ENCODE measurements at regions not wholly inside any gene's neighbourhood (a gene's known extent, or its start where the extent isn't known, plus 50 kb on each side); places are given as distances from the start of the nearest gene placed in this dataset.
"Not testable (repeated sequence)": the region's sequence is repeated elsewhere in the genome, so short reads cannot be mapped to it uniquely, and the experiment has no call there.

DNA sequence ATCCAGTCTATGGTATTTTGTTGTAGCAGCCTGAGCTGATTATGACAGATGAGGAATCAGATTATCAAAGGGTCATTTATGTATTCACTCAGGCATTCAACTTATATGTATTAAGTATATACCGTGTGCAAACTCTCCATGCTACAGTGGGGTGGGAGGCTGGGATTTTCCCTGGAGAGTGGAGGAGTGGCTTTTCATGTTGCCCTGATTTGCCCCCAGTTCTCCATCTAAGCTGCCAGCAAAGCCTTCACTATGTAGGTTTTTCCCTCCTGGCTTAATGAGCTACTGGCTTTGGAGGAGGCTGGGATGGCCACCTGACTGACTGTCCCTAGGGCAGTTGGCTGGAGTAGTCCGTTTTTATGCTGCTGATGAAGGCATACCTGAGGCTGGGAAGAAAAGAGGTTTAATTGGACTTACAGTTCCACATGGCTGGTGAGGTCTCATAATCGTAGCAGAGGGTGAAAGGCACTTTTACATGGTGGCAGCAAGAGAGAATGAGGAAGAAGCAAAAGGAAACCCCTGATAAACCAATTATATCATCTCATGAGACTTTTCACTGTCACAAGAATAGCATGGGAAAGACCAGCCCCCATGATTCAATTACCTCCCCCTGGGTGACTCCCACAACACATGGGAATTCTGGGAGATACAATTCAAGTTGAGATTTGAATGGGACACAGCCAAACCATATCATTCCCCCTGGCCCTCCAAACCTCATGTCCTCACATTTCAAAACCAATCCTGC, 253.9 kb downstream of the RPLP1 start:
- Histone ChIP-seq H3K27me3 (ENCODE audit: insufficient read depth) (no peaks in the 10 kb centered on the region; the same call in 1 of the 2 replicates), H3K9me3 (no peaks in the 10 kb centered on the region), H3K4me2 (no peak overlapping the region), H3K27ac (ENCODE audit: low read depth in 2 of 2, low read length in 1 of 2) (no peak overlapping the region), H2AFZ (ENCODE audit: low read depth) (no peak overlapping the region), H3K4me1 (ENCODE audit: control insufficient read depth in 1 of 2, insufficient read depth in 2 of 2, low read depth in 1 of 2, low read length in 1 of 2) (no peaks in the 10 kb centered on the region), H3F3A (replicated peaks; ENCODE audit: insufficient read depth) (no peaks in the 10 kb centered on the region), H3K4me3 (ENCODE audit: low read depth in 2 of 2, low read length in 1 of 2) (no peak overlapping the region), H3K9me2 (no peaks in the 10 kb centered on the region), H3K79me2 (ENCODE audit: insufficient read depth) (no peaks in the 10 kb centered on the region), H3K36me3 (replicated peaks in 1 of 2; ENCODE audit: control insufficient read depth in 1 of 2, insufficient read depth in 2 of 2, low read length in 1 of 2) (no peaks in the 10 kb centered on the region), H4K20me1 (ENCODE audit: insufficient read depth) (no peaks in the 10 kb centered on the region), H3K9ac (no peak overlapping the region)
- 28% methylated on average over 3 of the region's 3 CpGs for whole genome bisulfite sequencing (ENCODE audit: low lambda C conversion rate)
- TF ChIP-seq, protein P1, sequence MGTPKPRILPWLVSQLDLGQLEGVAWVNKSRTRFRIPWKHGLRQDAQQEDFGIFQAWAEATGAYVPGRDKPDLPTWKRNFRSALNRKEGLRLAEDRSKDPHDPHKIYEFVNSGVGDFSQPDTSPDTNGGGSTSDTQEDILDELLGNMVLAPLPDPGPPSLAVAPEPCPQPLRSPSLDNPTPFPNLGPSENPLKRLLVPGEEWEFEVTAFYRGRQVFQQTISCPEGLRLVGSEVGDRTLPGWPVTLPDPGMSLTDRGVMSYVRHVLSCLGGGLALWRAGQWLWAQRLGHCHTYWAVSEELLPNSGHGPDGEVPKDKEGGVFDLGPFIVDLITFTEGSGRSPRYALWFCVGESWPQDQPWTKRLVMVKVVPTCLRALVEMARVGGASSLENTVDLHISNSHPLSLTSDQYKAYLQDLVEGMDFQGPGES (IDR thresholded peaks at IDR 0.05; ENCODE audit: low read depth, low read length) = no peak
- TF ChIP-seq RCOR1 (IDR thresholded peaks at IDR 0.05; ENCODE audit: low read length) = no peak
- TF ChIP-seq YY1 (IDR thresholded peaks at IDR 0.05; ENCODE audit: low read depth) = no peak
- no peak for TF ChIP-seq MXI1 (IDR thresholded peaks at IDR 0.05; ENCODE audit: low read depth, low read length)
- TF ChIP-seq CHD2 (IDR thresholded peaks at IDR 0.05; ENCODE audit: low read length, partially characterized antibody) = no peak
- no peak for TF ChIP-seq FOXJ3 (CRISPR knock-in tag; IDR thresholded peaks at IDR 0.05)
- TF ChIP-seq, protein P2, sequence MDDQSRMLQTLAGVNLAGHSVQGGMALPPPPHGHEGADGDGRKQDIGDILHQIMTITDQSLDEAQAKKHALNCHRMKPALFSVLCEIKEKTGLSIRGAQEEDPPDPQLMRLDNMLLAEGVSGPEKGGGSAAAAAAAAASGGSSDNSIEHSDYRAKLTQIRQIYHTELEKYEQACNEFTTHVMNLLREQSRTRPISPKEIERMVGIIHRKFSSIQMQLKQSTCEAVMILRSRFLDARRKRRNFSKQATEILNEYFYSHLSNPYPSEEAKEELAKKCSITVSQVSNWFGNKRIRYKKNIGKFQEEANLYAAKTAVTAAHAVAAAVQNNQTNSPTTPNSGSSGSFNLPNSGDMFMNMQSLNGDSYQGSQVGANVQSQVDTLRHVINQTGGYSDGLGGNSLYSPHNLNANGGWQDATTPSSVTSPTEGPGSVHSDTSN (IDR thresholded peaks at IDR 0.05) = no peak
- no peak for TF ChIP-seq NRF1 (IDR thresholded peaks at IDR 0.05; ENCODE audit: low read depth, low read length)
- TF ChIP-seq RAD21 (IDR thresholded peaks at IDR 0.05; ENCODE audit: low read length) = no peak
- TF ChIP-seq NFIC (IDR thresholded peaks at IDR 0.05; ENCODE audit: borderline replicate concordance) = no peak
- POLR2A ChIA-PET = interaction anchor here (0.6 kb wide), 2 partner anchors 131 to 385 kb away, joined by 3 to 4 read pairs; no protein-coding TSS in a partner anchor
- CTCF ChIA-PET = no interaction called here
- no peak for DNase-seq

DNA sequence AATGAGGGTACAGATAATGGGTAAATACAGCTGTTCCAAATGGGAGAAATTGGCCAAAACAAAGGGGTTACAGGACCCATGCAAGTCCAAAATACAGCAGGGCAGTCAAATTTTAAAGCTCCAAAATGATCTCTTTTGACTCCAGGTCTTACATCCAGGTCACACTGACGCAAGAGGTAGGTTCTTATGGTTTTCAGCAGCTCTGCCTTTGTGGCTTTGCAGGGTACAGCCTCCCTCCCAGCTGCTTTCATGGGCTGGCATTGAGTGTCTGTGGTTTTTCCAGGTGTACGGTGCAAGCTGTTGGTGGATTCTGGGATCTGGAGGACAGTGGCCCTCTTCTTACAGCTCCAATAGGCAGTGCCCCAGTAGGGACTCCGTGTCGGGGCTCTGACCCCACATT, 254.6 kb downstream of the RPLP1 start:
- H3K9ac ChIP-seq; H2AFZ ChIP-seq (ENCODE audit: low read depth); H3K27ac ChIP-seq (ENCODE audit: low read depth in 2 of 2, low read length in 1 of 2); H3K9me2 ChIP-seq; H3K79me2 ChIP-seq (ENCODE audit: insufficient read depth); H4K20me1 ChIP-seq (ENCODE audit: insufficient read depth); H3K4me3 ChIP-seq (ENCODE audit: low read depth in 2 of 2, low read length in 1 of 2); H3K27me3 ChIP-seq (ENCODE audit: insufficient read depth); H3K4me1 ChIP-seq (ENCODE audit: control insufficient read depth in 1 of 2, insufficient read depth in 2 of 2, low read depth in 1 of 2, low read length in 1 of 2); H3K9me3 ChIP-seq; H3K36me3 ChIP-seq (replicated peaks in 1 of 2; ENCODE audit: control insufficient read depth in 1 of 2, insufficient read depth in 2 of 2, low read length in 1 of 2); CTCF ChIA-PET; DNase-seq; H3K4me2 ChIP-seq; H3F3A ChIP-seq (replicated peaks; ENCODE audit: insufficient read depth): not testable (repeated sequence)
- POLR2A ChIA-PET = interaction anchor here (0.6 kb wide), 1 partner anchor 130 kb away, joined by 3 read pairs; no protein-coding TSS in a partner anchor
- WGBS (ENCODE audit: low lambda C conversion rate) = 11% methylated on average over 4 of the region's 4 CpGs

DNA sequence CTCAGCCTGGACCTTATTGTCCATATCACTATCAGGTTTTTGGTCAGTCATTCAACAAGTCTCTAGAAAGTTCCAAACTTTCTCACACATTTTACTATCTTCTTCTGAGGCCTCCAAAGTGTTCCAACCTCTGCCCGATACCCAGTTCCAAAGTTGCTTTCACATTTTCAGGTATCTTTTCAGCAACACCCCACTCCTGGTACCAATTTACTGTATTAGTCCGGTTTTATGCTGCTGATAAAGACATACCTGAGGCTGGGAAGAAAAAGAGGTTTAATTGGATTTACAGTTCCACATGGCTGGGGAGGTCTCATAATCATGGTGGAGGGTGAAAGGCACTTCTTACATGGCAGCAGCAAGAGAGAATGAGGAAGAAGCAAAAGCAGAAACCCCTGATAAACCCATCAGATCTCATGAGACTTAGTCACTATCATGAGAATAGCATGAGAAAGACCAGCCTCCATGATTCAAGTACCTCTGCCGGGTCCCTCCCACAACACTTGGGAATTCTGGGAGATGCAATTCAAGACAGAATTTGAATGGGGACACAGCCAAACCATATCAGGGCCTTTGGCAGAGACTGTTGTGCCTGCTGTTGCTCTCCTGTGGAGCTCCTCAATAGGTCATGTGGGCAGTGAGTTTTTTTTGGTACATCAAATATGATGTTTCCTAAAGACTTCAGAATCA, 256.0 kb downstream of the RPLP1 start:
- H3K27ac ChIP-seq (ENCODE audit: low read depth in 2 of 2, low read length in 1 of 2); H3K9ac ChIP-seq; CTCF ChIA-PET; POLR2A ChIA-PET; H4K20me1 ChIP-seq (ENCODE audit: insufficient read depth); H3K27me3 ChIP-seq (ENCODE audit: insufficient read depth); H2AFZ ChIP-seq (ENCODE audit: low read depth); H3K9me2 ChIP-seq; DNase-seq; H3K4me2 ChIP-seq; H3K4me3 ChIP-seq (ENCODE audit: low read depth in 2 of 2, low read length in 1 of 2); H3K9me3 ChIP-seq; H3F3A ChIP-seq (replicated peaks; ENCODE audit: insufficient read depth); H3K79me2 ChIP-seq (ENCODE audit: insufficient read depth); H3K4me1 ChIP-seq (ENCODE audit: control insufficient read depth in 1 of 2, insufficient read depth in 2 of 2, low read depth in 1 of 2, low read length in 1 of 2); H3K36me3 ChIP-seq (replicated peaks in 1 of 2; ENCODE audit: control insufficient read depth in 1 of 2, insufficient read depth in 2 of 2, low read length in 1 of 2): not testable (repeated sequence)
- 53% methylated on average over 3 of the region's 3 CpGs for WGBS (ENCODE audit: low lambda C conversion rate)

Measured in SK-N-SH (cell line).